ENCODE measurements at regions not wholly inside any gene's neighbourhood (a gene's known extent, or its start where the extent isn't known, plus 50 kb on each side); places are given as distances from the start of the nearest gene placed in this dataset.

- H3K27ac ChIP-seq = no peak overlapping the region
- TF ChIP-seq, protein P1, sequence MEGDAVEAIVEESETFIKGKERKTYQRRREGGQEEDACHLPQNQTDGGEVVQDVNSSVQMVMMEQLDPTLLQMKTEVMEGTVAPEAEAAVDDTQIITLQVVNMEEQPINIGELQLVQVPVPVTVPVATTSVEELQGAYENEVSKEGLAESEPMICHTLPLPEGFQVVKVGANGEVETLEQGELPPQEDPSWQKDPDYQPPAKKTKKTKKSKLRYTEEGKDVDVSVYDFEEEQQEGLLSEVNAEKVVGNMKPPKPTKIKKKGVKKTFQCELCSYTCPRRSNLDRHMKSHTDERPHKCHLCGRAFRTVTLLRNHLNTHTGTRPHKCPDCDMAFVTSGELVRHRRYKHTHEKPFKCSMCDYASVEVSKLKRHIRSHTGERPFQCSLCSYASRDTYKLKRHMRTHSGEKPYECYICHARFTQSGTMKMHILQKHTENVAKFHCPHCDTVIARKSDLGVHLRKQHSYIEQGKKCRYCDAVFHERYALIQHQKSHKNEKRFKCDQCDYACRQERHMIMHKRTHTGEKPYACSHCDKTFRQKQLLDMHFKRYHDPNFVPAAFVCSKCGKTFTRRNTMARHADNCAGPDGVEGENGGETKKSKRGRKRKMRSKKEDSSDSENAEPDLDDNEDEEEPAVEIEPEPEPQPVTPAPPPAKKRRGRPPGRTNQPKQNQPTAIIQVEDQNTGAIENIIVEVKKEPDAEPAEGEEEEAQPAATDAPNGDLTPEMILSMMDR (conservative IDR thresholded peaks at IDR 0.05) = no peak
Observed at GRCh38 chr9:81860581-81860980, 67.6 kb upstream of the SPATA31D4 start.

DNA sequence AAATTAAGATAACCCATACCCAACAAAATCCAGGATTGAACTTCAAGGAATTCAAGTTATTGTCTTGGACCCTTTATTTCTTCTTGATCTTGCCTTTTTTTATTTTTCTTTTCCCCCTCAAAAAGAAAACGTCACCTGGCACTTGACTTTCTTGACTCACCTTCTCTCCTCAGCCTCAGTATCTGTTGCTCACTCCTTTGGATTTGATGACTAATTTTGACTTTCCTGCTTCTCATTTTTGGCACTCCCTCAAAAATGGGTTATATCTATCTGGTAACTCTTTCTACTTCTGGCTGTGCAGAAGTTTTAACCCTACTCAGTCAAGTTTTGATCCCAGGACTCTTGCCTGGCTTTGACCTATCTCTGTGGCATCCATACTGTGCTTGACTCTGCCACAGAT, 66.6 kb upstream of the SPATA31D4 start:
- H3K27ac ChIP-seq = no peak overlapping the region
- TF ChIP-seq, protein P1 (conservative IDR thresholded peaks at IDR 0.05) = no peak

DNA sequence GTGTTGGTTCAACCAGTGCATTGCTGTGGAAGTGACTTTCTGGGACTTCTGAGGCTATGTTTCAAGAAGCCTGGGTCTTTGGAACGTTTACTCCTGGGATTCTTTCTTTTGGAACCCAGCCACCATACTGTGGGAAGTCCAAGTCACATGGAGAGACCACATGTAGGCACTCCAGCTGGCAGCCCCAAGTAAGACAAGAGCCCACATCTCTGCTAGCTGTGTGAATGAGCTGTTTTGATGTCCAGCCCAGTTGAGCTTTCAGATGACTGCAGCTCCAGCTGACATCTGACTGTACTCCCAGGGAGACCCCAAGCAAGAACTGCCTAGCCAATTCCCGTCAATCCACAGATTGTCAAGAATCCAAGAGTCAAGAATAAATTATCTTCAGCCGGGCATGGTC, 60.1 kb upstream of the SPATA31D4 start:
- no peak overlapping the region for H3K27ac ChIP-seq
- TF ChIP-seq, protein P1 (conservative IDR thresholded peaks at IDR 0.05) = no peak

GRCh38 chr9:81871695-81872094, 56.5 kb upstream of the SPATA31D4 start:
- TF ChIP-seq, protein P1 (conservative IDR thresholded peaks at IDR 0.05) = no peak
- H3K27ac ChIP-seq = no peak overlapping the region

- no peak overlapping the region for H3K27ac ChIP-seq
- TF ChIP-seq, protein P1 (conservative IDR thresholded peaks at IDR 0.05) = no peak
Observed at GRCh38 chr9:81874250-81874649, 54.0 kb upstream of the SPATA31D4 start.

DNA sequence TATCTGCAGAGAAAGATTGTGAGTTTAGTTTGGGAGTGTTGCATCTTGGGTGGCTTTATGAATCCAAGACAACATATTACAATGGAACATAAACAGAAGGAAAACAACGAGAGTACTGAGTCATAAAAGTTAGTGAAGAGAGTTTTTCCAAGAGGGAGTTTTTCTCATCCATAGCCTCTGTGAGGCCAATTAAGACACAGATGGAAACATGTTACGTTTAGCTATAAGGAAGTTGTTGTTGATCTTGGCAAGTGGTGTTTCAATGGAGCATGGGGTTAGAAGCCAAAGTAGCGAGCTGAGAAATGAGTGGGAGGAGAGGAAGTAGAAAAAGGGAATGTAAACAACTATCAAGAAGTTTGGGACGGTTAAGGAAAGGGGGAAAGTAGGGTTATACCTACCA, 53.3 kb upstream of the SPATA31D4 start:
- TF ChIP-seq, protein P1 (conservative IDR thresholded peaks at IDR 0.05) = no peak
- H3K27ac ChIP-seq = no peak overlapping the region

DNA sequence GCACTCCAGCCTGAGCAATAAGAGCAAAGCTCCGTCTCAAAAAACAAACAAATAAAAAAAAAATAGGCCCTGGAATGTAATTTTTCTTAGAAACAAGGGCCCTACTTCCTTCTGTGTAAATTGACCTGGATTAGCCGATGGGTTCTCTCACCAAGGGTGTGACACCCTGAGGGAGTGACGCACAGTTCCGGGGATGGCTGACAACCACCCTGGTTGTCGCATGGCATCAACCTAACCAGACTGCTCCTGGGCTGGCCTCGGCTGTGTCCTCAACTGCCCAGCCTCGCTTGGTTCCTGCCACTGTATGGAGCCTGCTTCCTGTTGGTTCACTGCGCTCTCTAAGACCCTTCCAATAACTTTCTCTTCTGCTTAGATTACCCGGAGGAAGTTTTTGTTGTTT, 51.2 kb upstream of the SPATA31D4 start:
- TF ChIP-seq, protein P1 (conservative IDR thresholded peaks at IDR 0.05) = no peak

More for the DNA sequence above, 51.2 kb upstream of the SPATA31D4 start:
- H3K27ac ChIP-seq = no peak overlapping the region
